IMR-90 (cell line): ENCODE measurements at regions not wholly inside any gene's neighbourhood (a gene's known extent, or its start where the extent isn't known, plus 50 kb on each side); places are given as distances from the start of the nearest gene placed in this dataset.

Experiments used
- ATAC-seq: fragments of 200-7000 bp; cut with Tn5 transposase; 2 replicates; pipeline ENCODE4 v1.9.1; 2020; ENCODE audit warnings: low read depth, mild to moderate bottlenecking, moderate library complexity
- BruUV-seq: library from RNA; stranded (reverse); fragments of 400-500 nt; replicated peaks from 2 replicates; lab custom pipeline; 2021; lab: Mats Ljungman, UMichigan
- CTCF ChIA-PET: fragments of 300-600 bp; formaldehyde crosslinking; extraction: SDS; loops from one replicate; lab custom pipeline; 2021; ENCODE audit warnings: antibody characterized with exemption; lab: Yijun Ruan, JAX
- POLR2A ChIA-PET: fragments of 300-600 bp; sonication (Branson Sonifier 250); formaldehyde crosslinking; loops from one replicate; lab custom pipeline; 2022; ENCODE audit warnings: antibody characterized with exemption; ENCODE audit not compliant: unreplicated experiment; lab: Charles Lee
- DNase-seq: peaks from one replicate; pipeline ENCODE4 v3.0.0; 2013
- H2AFZ ChIP-seq: replicated peaks from 2 replicates; pipeline ENCODE3; 2013; ENCODE audit warnings: low read length, mild to moderate bottlenecking; ENCODE audit not compliant: poor library complexity
- H2AK5ac ChIP-seq: 2 replicates; pipeline ENCODE4 v1.6.1; 2013; ENCODE audit warnings: low read depth, low read length, inconsistent platforms
- H2AK9ac ChIP-seq: replicated peaks from 2 replicates; pipeline ENCODE3; 2013; ENCODE audit warnings: mild to moderate bottlenecking, low read depth, low read length, moderate library complexity; ENCODE audit not compliant: poor library complexity
- H2BK120ac ChIP-seq: 2 replicates; pipeline ENCODE4 v1.6.1; 2013; ENCODE audit warnings: low read depth, low read length, inconsistent platforms
- H2BK15ac ChIP-seq: 3 replicates; pipeline ENCODE4 v1.6.1; 2013; ENCODE audit warnings: low read depth, low read length, inconsistent platforms
- H2BK20ac ChIP-seq: 2 replicates; pipeline ENCODE4 v1.6.1; 2013; ENCODE audit warnings: low read depth, mild to moderate bottlenecking, inconsistent platforms, low read length, moderate library complexity
- H2BK5ac ChIP-seq: 2 replicates; pipeline ENCODE4 v1.6.1; 2013; ENCODE audit warnings: mild to moderate bottlenecking, low read depth, low read length, inconsistent platforms; ENCODE audit not compliant: poor library complexity, severe bottlenecking
- H3K14ac ChIP-seq: replicated peaks from 2 replicates; pipeline ENCODE4 v1.6.1; 2013; ENCODE audit warnings: low read depth, low read length, inconsistent platforms
- H3K18ac ChIP-seq: 2 replicates; pipeline ENCODE4 v1.6.1; 2013; ENCODE audit warnings: low read depth, low read length, control low read depth
- H3K23ac ChIP-seq: 2 replicates; pipeline ENCODE4 v1.6.1; 2013; ENCODE audit warnings: low read depth, low read length, inconsistent platforms
- H3K27ac ChIP-seq: 2 replicates; pipeline ENCODE4 v1.5.1; 2013; ENCODE audit warnings: mild to moderate bottlenecking, control low read depth, low read length; ENCODE audit not compliant: insufficient read depth
- H3K27me3 ChIP-seq: 2 replicates; pipeline ENCODE4 v1.6.1; 2013; ENCODE audit warnings: low read length; ENCODE audit not compliant: control insufficient read depth, insufficient read depth
- H3K36me3 ChIP-seq: 2 replicates; pipeline ENCODE4 v1.6.1; 2013; ENCODE audit warnings: low read length, mixed read lengths; ENCODE audit not compliant: control insufficient read depth, insufficient read depth
- H3K4ac ChIP-seq: 2 replicates; pipeline ENCODE4 v1.6.1; 2013; ENCODE audit warnings: low read depth, low read length, inconsistent platforms
- H3K4me1 ChIP-seq: 2 replicates; pipeline ENCODE4 v1.6.1; 2013; ENCODE audit warnings: low read length, mixed read lengths; ENCODE audit not compliant: control insufficient read depth, insufficient read depth
- H3K4me2 ChIP-seq: 2 replicates; pipeline ENCODE4 v1.6.1; 2013; ENCODE audit warnings: low read depth, mild to moderate bottlenecking, control low read depth, low read length, moderate library complexity
- H3K4me3 ChIP-seq: 2 replicates; pipeline ENCODE4 v1.5.1; 2013; ENCODE audit warnings: low read depth, mild to moderate bottlenecking, control low read depth, low read length, moderate library complexity; ENCODE audit not compliant: insufficient read depth
- H3K56ac ChIP-seq: 2 replicates; pipeline ENCODE4 v1.6.1; 2013; ENCODE audit warnings: low read length, inconsistent platforms; ENCODE audit not compliant: insufficient read depth; ENCODE audit errors: extremely low read depth
- H3K79me1 ChIP-seq, 2 experiments: 2 replicates each; pipeline ENCODE4 v1.6.1; 2013; ENCODE audit warnings: low read length in 2 of 2, inconsistent platforms in 1 of 2, low read depth in 1 of 2
- H3K9ac ChIP-seq: 2 replicates; pipeline ENCODE4 v1.6.1; 2013; ENCODE audit warnings: low read depth, low read length, control low read depth
- H3K9me1 ChIP-seq: 2 replicates; pipeline ENCODE4 v1.6.1; 2013; ENCODE audit warnings: low read length, inconsistent platforms; ENCODE audit not compliant: insufficient read depth
- H3K9me3 ChIP-seq: 2 replicates; pipeline ENCODE4 v1.6.1; 2013; ENCODE audit warnings: low read length; ENCODE audit not compliant: control insufficient read depth, insufficient read depth
- H4K20me1 ChIP-seq: 2 replicates; pipeline ENCODE4 v1.6.1; 2013; ENCODE audit warnings: low read length, inconsistent platforms; ENCODE audit not compliant: insufficient read depth
- H4K5ac ChIP-seq: 2 replicates; pipeline ENCODE4 v1.6.1; 2013; ENCODE audit warnings: mild to moderate bottlenecking, low read depth, low read length, control low read depth
- H4K8ac ChIP-seq, 2 experiments: 2 replicates each; pipeline ENCODE4 v1.6.1; 2013; ENCODE audit warnings: low read depth in 2 of 2, low read length in 2 of 2, control low read depth in 1 of 2, inconsistent platforms in 1 of 2
- H4K91ac ChIP-seq: 2 replicates; pipeline ENCODE4 v1.6.1; 2013; ENCODE audit warnings: low read depth, low read length, inconsistent platforms; ENCODE audit not compliant: insufficient read depth
- CEBPB ChIP-seq: IDR thresholded peaks from 2 replicates; pipeline ENCODE4 v1.6.1; 2012; ENCODE audit warnings: low read depth, low read length, improper control_type of control experiment
- MXI1 ChIP-seq: IDR thresholded peaks from 2 replicates; pipeline ENCODE4 v1.6.1; 2012; ENCODE audit warnings: low read depth, mild to moderate bottlenecking, low read length, moderate library complexity, borderline replicate concordance
- WGBS, 2 experiments: methylation state at CpG; one replicate each; pipeline versions ENCODE4 v1.1.5 to v1.1.7; 2013; ENCODE audit warnings: missing lambda C conversion rate in 2 of 2; ENCODE audit not compliant: insufficient read length in 1 of 2; ENCODE audit errors: extremely low coverage in 2 of 2; 5-methylcytosine and 5-hydroxymethylcytosine counted together
- dilution Hi-C: fragments of 300-500 bp; cut with HindIII; formaldehyde crosslinking; loops from one replicate; pipeline ENCODE4 v1.14.3; 2018; ENCODE audit warnings: low sequenced_read_pairs; ENCODE audit not compliant: unreplicated experiment
- in situ Hi-C: fragments of 300-500 bp; cut with MboI; formaldehyde crosslinking; loops from 3 replicates; pipeline ENCODE4 v1.14.3; 2019; ENCODE audit warnings: low sequenced_read_pairs, inconsistent platforms, mixed read lengths
- intact Hi-C: fragments of 100-400 bp; cut with micrococcal nuclease; formaldehyde crosslinking; loops from 2 replicates; pipeline ENCODE4 v1.10.0; 2022

- no peak overlapping the region for H4K5ac ChIP-seq
- no peak overlapping the region for H3K18ac ChIP-seq
- H3K4me1 ChIP-seq: no peaks in the 10 kb centered on the region
- in situ Hi-C loops: no loop called here
- DNase-seq: no peak
- H2BK15ac ChIP-seq: no peak overlapping the region
- no CpG with 5 or more reads among the region's 1 CpG for WGBS, 2 experiments
- intact Hi-C loops: no loop called here
- H3K9ac ChIP-seq: no peak overlapping the region
- no peak for ATAC-seq
- POLR2A ChIA-PET: no interaction called here
- no peak for TF ChIP-seq MXI1
- peak; percentile 51 for TF ChIP-seq CEBPB
- H2BK5ac ChIP-seq: no peak overlapping the region
- H3K27me3 ChIP-seq: no peaks in the 10 kb centered on the region
- H2BK20ac ChIP-seq: no peak overlapping the region
- no peak overlapping the region for H2AK5ac ChIP-seq
- H3K27ac ChIP-seq: no peak overlapping the region
- no peaks in the 10 kb centered on the region for H4K20me1 ChIP-seq
- no TSS peak for BruUV-seq
- H3K9me1 ChIP-seq: no peaks in the 10 kb centered on the region
- H3K79me1 ChIP-seq: no peaks in the 10 kb centered on the region
- no peak overlapping the region for H3K4me3 ChIP-seq
- no peak overlapping the region for H2AFZ ChIP-seq
- H3K14ac ChIP-seq: no peak overlapping the region
- no peak overlapping the region for H4K8ac ChIP-seq
- no peak overlapping the region for H3K56ac ChIP-seq
- no peak overlapping the region for H3K23ac ChIP-seq
- dilution Hi-C loops: no loop called here
- no peak overlapping the region for H4K91ac ChIP-seq
- CTCF ChIA-PET: no interaction called here
- H2AK9ac ChIP-seq: no peak overlapping the region
- H2BK120ac ChIP-seq: no peak overlapping the region
- no peak overlapping the region for H3K4me2 ChIP-seq
- no peaks in the 10 kb centered on the region for H3K36me3 ChIP-seq
- H3K4ac ChIP-seq: no peak overlapping the region
- no peaks in the 10 kb centered on the region for H3K9me3 ChIP-seq
Measured at GRCh38 chr11:106514706-106515105, 437.2 kb downstream of the AASDHPPT start.
